ENCODE measurements at regions not wholly inside any gene's neighbourhood (a gene's known extent, or its start where the extent isn't known, plus 50 kb on each side); places are given as distances from the start of the nearest gene placed in this dataset.

DNA sequence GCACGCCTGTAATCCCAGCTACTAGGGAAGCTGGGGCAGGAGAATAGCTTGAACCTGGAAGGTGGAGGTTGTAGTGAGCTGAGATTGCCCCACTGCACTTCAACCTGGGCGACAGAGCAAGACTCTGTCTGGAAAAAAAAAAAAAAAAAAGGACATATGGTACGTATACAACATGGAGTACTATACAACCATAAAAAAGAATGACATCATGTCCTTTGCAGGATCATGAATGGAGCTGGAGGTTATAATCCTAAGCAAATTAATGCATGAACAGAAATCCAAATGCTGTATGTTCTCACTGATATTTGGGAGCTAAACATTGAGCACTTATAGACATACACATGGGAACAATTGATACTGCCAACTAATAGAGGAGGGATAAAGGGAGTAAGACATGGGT is 99.3 kb upstream of the KCNJ3 start:
- TF ChIP-seq, protein P1, sequence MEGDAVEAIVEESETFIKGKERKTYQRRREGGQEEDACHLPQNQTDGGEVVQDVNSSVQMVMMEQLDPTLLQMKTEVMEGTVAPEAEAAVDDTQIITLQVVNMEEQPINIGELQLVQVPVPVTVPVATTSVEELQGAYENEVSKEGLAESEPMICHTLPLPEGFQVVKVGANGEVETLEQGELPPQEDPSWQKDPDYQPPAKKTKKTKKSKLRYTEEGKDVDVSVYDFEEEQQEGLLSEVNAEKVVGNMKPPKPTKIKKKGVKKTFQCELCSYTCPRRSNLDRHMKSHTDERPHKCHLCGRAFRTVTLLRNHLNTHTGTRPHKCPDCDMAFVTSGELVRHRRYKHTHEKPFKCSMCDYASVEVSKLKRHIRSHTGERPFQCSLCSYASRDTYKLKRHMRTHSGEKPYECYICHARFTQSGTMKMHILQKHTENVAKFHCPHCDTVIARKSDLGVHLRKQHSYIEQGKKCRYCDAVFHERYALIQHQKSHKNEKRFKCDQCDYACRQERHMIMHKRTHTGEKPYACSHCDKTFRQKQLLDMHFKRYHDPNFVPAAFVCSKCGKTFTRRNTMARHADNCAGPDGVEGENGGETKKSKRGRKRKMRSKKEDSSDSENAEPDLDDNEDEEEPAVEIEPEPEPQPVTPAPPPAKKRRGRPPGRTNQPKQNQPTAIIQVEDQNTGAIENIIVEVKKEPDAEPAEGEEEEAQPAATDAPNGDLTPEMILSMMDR (IDR thresholded peaks at IDR 0.05): no peak
- no peak overlapping the region for H3K4me3 ChIP-seq
- DNase-seq (ENCODE audit: low spot score): no peak
- H3K27ac ChIP-seq: no peak overlapping the region

GRCh38 chr2:154600927-154601494 is 97.5 kb upstream of the KCNJ3 start:
- DNase-seq (ENCODE audit: low spot score): no peak

GRCh38 chr2:154603682-154604081 is 94.8 kb upstream of the KCNJ3 start:
- H3K27ac ChIP-seq: no peak overlapping the region
- TF ChIP-seq, protein P1 (IDR thresholded peaks at IDR 0.05): no peak
- no peak for DNase-seq (ENCODE audit: low spot score)
- no peak overlapping the region for H3K4me3 ChIP-seq

More at GRCh38 chr2:154600927-154601494, 97.5 kb upstream of the KCNJ3 start:
- TF ChIP-seq, protein P1 (IDR thresholded peaks at IDR 0.05): no peak
- Histone ChIP-seq H3K4me3 (no peak overlapping the region), H3K27ac (no peak overlapping the region)

- no peak overlapping the region for H3K4me3 ChIP-seq
- DNase-seq (ENCODE audit: low spot score): no peak
- TF ChIP-seq, protein P1 (IDR thresholded peaks at IDR 0.05): no peak
- H3K27ac ChIP-seq: no peak overlapping the region
Measured at GRCh38 chr2:154608438-154608837, 90.1 kb upstream of the KCNJ3 start.

GRCh38 chr2:154614906-154615305 is 83.6 kb upstream of the KCNJ3 start:
- DNase-seq (ENCODE audit: low spot score): no peak

DNA sequence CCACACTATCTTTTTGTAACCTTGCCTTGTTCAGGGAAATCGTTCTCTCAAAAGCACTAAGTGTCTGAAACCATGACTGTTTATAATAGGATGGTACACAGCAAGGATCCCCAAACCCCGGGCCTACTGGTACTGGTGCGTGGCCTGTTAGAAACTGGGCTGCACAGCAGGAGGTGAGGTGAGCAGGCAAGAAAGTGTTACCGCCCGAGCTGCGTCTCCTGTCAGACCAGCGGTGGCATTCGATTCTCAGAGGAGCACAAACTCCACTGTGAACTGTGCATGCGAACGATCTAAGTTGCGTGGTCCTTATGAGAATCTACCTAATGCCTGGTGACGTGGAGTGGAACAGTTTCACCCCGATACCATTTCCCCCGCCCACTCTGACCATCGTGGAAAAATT is 81.8 kb upstream of the KCNJ3 start:
- no peak for DNase-seq (ENCODE audit: low spot score)
- TF ChIP-seq, protein P1 (IDR thresholded peaks at IDR 0.05): no peak
- Histone ChIP-seq H3K4me3 (no peak overlapping the region), H3K27ac (no peak overlapping the region)

More at GRCh38 chr2:154614906-154615305, 83.6 kb upstream of the KCNJ3 start:
- Histone ChIP-seq H3K4me3 (no peak overlapping the region), H3K27ac (no peak overlapping the region)
- TF ChIP-seq, protein P1 (IDR thresholded peaks at IDR 0.05): no peak

DNA sequence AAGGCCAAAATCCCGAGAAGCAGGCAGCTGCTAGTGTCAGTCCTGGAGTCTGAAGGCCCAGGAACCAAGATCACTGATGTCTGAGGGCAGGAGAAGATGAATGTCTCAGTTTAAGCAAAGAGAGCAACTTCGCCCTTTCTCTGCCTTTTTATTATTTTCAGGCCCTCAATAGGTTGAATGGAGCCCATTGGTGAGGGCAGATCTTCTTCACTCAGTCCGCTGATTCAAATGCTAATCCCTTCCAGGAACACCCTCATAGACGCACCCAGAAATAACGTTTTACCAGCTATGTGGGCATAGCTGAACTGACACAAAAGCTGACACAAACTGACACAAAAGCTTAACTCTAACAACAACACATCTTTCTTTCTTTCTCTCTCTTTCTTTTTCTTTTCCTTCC is 78.0 kb upstream of the KCNJ3 start:
- TF ChIP-seq, protein P1 (IDR thresholded peaks at IDR 0.05): no peak
- no peak for DNase-seq (ENCODE audit: low spot score)
- no peak overlapping the region for H3K4me3 ChIP-seq
- no peak overlapping the region for H3K27ac ChIP-seq

All from coronary artery (tissue), 2 donors.